Sigmoid colon (tissue), 4 donors: ENCODE measurements at regions not wholly inside any gene's neighbourhood (a gene's known extent, or its start where the extent isn't known, plus 50 kb on each side); places are given as distances from the start of the nearest gene placed in this dataset.

ENCODE experiments used
- CTCF ChIP-seq, 4 experiments: fragments of 450-650 bp in 3 of 4; fragments of 200-600 bp in 1 of 4; IDR thresholded peaks; one replicate each; pipeline ENCODE4 v1.5.1; 2016 to 2019; ENCODE audit warnings: antibody characterized with exemption in 4 of 4, mild to moderate bottlenecking in 3 of 4, moderate library complexity in 2 of 4
- EP300 ChIP-seq, 4 donors: sonication (generic); formaldehyde crosslinking; IDR thresholded peaks; one replicate each; pipeline ENCODE4 v1.6.1; 2017; ENCODE audit warnings: antibody characterized with exemption in 4 of 4
- POLR2A ChIP-seq, 2 donors: fragments of 450-650 bp; IDR thresholded peaks; one replicate each; pipeline ENCODE4 v1.6.1; 2016; ENCODE audit warnings: antibody characterized with exemption in 2 of 2, mild to moderate bottlenecking in 2 of 2, moderate library complexity in 2 of 2
- POLR2AphosphoS5 ChIP-seq, 4 donors: sonication (generic); formaldehyde crosslinking; IDR thresholded peaks; one replicate each; pipeline ENCODE4 v1.6.1; 2017; ENCODE audit warnings: antibody characterized with exemption in 4 of 4

- no peak for TF ChIP-seq CTCF (IDR thresholded peaks at IDR 0.05)
- TF ChIP-seq POLR2A (IDR thresholded peaks at IDR 0.05), result no peak
- TF ChIP-seq POLR2AphosphoS5 (IDR thresholded peaks at IDR 0.05), result no peak
- TF ChIP-seq EP300 (IDR thresholded peaks at IDR 0.05), result no peak
Observed at GRCh38 chr16:85353839-85354685, 241.8 kb upstream of the CIBAR2 start.
